ENCODE measurements at regions not wholly inside any gene's neighbourhood (a gene's known extent, or its start where the extent isn't known, plus 50 kb on each side); places are given as distances from the start of the nearest gene placed in this dataset.

GRCh38 chr1:72412286-72412685 lies 129.9 kb upstream of the NEGR1 start:
- H3K27me3 ChIP-seq (ENCODE audit: insufficient read depth, low read length, poor library complexity): no peaks in the 10 kb centered on the region
- no peak overlapping the region for H3K27ac ChIP-seq (ENCODE audit: low read length)
- H3K36me3 ChIP-seq (ENCODE audit: insufficient read depth, low read length): no peaks in the 10 kb centered on the region
- H3K4me3 ChIP-seq (ENCODE audit: low read depth in 1 of 2, low read length in 2 of 2): no peak overlapping the region
- no peak for ATAC-seq (ENCODE audit: insufficient read depth, low read depth)
- H3K9ac ChIP-seq (ENCODE audit: low read depth, low read length): no peak overlapping the region
- no peak for DNase-seq
- no peaks in the 10 kb centered on the region for H4K20me1 ChIP-seq (ENCODE audit: insufficient read depth, low read length)
- H3K4me1 ChIP-seq (ENCODE audit: insufficient read depth, low read length): peaks cover under 1% of the 10 kb centered on the region; the same call in 1 of the 2 replicates
- no peak overlapping the region for H2AFZ ChIP-seq (ENCODE audit: low read depth, low read length)
- no peaks in the 10 kb centered on the region for H3K9me3 ChIP-seq (ENCODE audit: insufficient read depth, low read length, severe bottlenecking)
- H3K4me2 ChIP-seq (ENCODE audit: insufficient read depth, low read length): no peak overlapping the region
- no peaks in the 10 kb centered on the region for H3K79me2 ChIP-seq (ENCODE audit: insufficient read depth, low read length)
- TF ChIP-seq, protein P1, sequence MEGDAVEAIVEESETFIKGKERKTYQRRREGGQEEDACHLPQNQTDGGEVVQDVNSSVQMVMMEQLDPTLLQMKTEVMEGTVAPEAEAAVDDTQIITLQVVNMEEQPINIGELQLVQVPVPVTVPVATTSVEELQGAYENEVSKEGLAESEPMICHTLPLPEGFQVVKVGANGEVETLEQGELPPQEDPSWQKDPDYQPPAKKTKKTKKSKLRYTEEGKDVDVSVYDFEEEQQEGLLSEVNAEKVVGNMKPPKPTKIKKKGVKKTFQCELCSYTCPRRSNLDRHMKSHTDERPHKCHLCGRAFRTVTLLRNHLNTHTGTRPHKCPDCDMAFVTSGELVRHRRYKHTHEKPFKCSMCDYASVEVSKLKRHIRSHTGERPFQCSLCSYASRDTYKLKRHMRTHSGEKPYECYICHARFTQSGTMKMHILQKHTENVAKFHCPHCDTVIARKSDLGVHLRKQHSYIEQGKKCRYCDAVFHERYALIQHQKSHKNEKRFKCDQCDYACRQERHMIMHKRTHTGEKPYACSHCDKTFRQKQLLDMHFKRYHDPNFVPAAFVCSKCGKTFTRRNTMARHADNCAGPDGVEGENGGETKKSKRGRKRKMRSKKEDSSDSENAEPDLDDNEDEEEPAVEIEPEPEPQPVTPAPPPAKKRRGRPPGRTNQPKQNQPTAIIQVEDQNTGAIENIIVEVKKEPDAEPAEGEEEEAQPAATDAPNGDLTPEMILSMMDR (IDR thresholded peaks at IDR 0.05; ENCODE audit: borderline replicate concordance, extremely low read depth, low read length, poor library complexity, severe bottlenecking): no peak
- TF ChIP-seq EZH2 (IDR thresholded peaks at IDR 0.05; ENCODE audit: borderline replicate concordance, low read depth, low read length, severe bottlenecking): no peak

DNA sequence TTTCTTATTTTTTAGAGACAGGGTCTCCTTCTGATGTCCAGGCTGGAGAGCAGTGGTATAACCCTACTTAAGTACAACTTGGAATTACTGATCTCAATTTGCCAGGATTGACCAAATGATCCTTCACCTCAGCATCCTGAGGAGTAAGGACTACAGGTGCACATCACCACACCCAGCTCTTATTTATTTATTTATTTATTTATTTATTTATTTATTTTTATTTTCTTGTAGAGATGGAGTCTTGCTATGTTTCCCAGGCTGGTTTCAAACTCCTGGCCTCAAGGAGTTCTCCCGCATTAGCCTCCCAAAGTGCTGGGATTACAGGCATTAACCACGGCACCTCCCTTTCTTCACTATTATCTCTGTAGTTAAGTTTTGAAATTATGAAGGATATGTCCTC lies 117.5 kb upstream of the NEGR1 start:
- peaks cover 4% of the 10 kb centered on the region for H3K4me1 ChIP-seq (ENCODE audit: insufficient read depth, low read length)
- no peaks in the 10 kb centered on the region for H3K79me2 ChIP-seq (ENCODE audit: insufficient read depth, low read length)
- DNase-seq (no peak), ATAC-seq (ENCODE audit: insufficient read depth, low read depth) (no peak)
- H3K9me3 ChIP-seq (ENCODE audit: insufficient read depth, low read length, severe bottlenecking): no peaks in the 10 kb centered on the region
- H3K4me2 ChIP-seq (ENCODE audit: insufficient read depth, low read length): no peak overlapping the region
- no peaks in the 10 kb centered on the region for H4K20me1 ChIP-seq (ENCODE audit: insufficient read depth, low read length)
- no peak overlapping the region for H2AFZ ChIP-seq (ENCODE audit: low read depth, low read length)
- H3K27me3 ChIP-seq (ENCODE audit: insufficient read depth, low read length, poor library complexity): no peaks in the 10 kb centered on the region
- no peak overlapping the region for H3K27ac ChIP-seq (ENCODE audit: low read length)
- H3K9ac ChIP-seq (ENCODE audit: low read depth, low read length): no peak overlapping the region
- H3K4me3 ChIP-seq (ENCODE audit: low read depth in 1 of 2, low read length in 2 of 2): no peak overlapping the region
- no peaks in the 10 kb centered on the region for H3K36me3 ChIP-seq (ENCODE audit: insufficient read depth, low read length)
- no peak for TF ChIP-seq EZH2 (IDR thresholded peaks at IDR 0.05; ENCODE audit: borderline replicate concordance, low read depth, low read length, severe bottlenecking)
- TF ChIP-seq, protein P1 (IDR thresholded peaks at IDR 0.05; ENCODE audit: borderline replicate concordance, extremely low read depth, low read length, poor library complexity, severe bottlenecking): no peak

DNA sequence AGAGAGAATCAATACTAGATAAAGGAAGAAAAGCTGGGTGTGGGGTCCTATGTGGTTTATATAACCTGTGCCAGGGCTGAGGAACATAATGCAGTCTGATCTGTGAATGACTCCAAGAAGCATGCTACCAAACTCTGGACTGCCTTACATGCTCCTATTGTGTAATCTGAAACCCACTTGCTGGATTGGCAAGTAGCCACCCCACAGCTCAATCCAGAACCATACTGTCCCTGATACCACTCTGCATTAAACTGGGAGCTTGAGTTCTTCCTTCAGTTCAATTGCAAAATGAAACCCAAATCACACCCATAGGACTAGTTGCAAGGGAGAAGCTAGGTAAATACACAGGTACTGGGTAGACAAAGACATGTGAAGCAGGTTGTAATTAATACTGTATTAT lies 115.4 kb upstream of the NEGR1 start:
- no peaks in the 10 kb centered on the region for H3K9me3 ChIP-seq (ENCODE audit: insufficient read depth, low read length, severe bottlenecking)
- H4K20me1 ChIP-seq (ENCODE audit: insufficient read depth, low read length): no peaks in the 10 kb centered on the region
- TF ChIP-seq EZH2 (IDR thresholded peaks at IDR 0.05; ENCODE audit: borderline replicate concordance, low read depth, low read length, severe bottlenecking): no peak
- TF ChIP-seq, protein P1 (IDR thresholded peaks at IDR 0.05; ENCODE audit: borderline replicate concordance, extremely low read depth, low read length, poor library complexity, severe bottlenecking): no peak
- H3K9ac ChIP-seq (ENCODE audit: low read depth, low read length): no peak overlapping the region
- H2AFZ ChIP-seq (ENCODE audit: low read depth, low read length): no peak overlapping the region
- no peak overlapping the region for H3K4me2 ChIP-seq (ENCODE audit: insufficient read depth, low read length)
- H3K79me2 ChIP-seq (ENCODE audit: insufficient read depth, low read length): no peaks in the 10 kb centered on the region
- peaks cover 16% of the 10 kb centered on the region for H3K4me1 ChIP-seq (ENCODE audit: insufficient read depth, low read length)
- no peak overlapping the region for H3K4me3 ChIP-seq (ENCODE audit: low read depth in 1 of 2, low read length in 2 of 2)
- DNase-seq (no peak), ATAC-seq (ENCODE audit: insufficient read depth, low read depth) (no peak)
- H3K27me3 ChIP-seq (ENCODE audit: insufficient read depth, low read length, poor library complexity): no peaks in the 10 kb centered on the region
- no peak overlapping the region for H3K27ac ChIP-seq (ENCODE audit: low read length)
- no peaks in the 10 kb centered on the region for H3K36me3 ChIP-seq (ENCODE audit: insufficient read depth, low read length)

GRCh38 chr1:72394457-72394856 lies 112.1 kb upstream of the NEGR1 start:
- Histone ChIP-seq H3K27me3 (ENCODE audit: insufficient read depth, low read length, poor library complexity) (no peaks in the 10 kb centered on the region), H2AFZ (ENCODE audit: low read depth, low read length) (peak overlapping the region; percentile 65), H3K4me3 (ENCODE audit: low read depth in 1 of 2, low read length in 2 of 2) (no peak overlapping the region), H3K4me2 (ENCODE audit: insufficient read depth, low read length) (peak overlapping the region; percentile 48; the same call in 1 of the 2 replicates), H4K20me1 (ENCODE audit: insufficient read depth, low read length) (no peaks in the 10 kb centered on the region), H3K4me1 (ENCODE audit: insufficient read depth, low read length) (peaks cover 16% of the 10 kb centered on the region), H3K36me3 (ENCODE audit: insufficient read depth, low read length) (no peaks in the 10 kb centered on the region), H3K9me3 (ENCODE audit: insufficient read depth, low read length, severe bottlenecking) (no peaks in the 10 kb centered on the region), H3K79me2 (ENCODE audit: insufficient read depth, low read length) (no peaks in the 10 kb centered on the region), H3K9ac (ENCODE audit: low read depth, low read length) (peak overlapping the region; percentile 11; the same call in 1 of the 2 replicates), H3K27ac (ENCODE audit: low read length) (peak overlapping the region; percentile 62)
- ATAC-seq (ENCODE audit: insufficient read depth, low read depth): peak; percentile 88
- peak; percentile 20 for DNase-seq
- no peak for TF ChIP-seq EZH2 (IDR thresholded peaks at IDR 0.05; ENCODE audit: borderline replicate concordance, low read depth, low read length, severe bottlenecking)
- TF ChIP-seq, protein P1 (IDR thresholded peaks at IDR 0.05; ENCODE audit: borderline replicate concordance, extremely low read depth, low read length, poor library complexity, severe bottlenecking): no peak
